GM23338 (cell line): ENCODE measurements at regions not wholly inside any gene's neighbourhood (a gene's known extent, or its start where the extent isn't known, plus 50 kb on each side); places are given as distances from the start of the nearest gene placed in this dataset.

Experiments
- ATAC-seq: fragments of 200-7000 bp; cut with Tn5 transposase; 3 replicates; pipeline ENCODE4 v1.9.1; 2020
- DNase-seq: peaks from one replicate; pipeline ENCODE4 v3.0.0-alpha.2; 2015; ENCODE audit warnings: low spot score
- H2AFZ ChIP-seq: fragments of 200-600 bp; sonication (generic); 2 replicates; pipeline ENCODE4 v1.8.0; 2016; ENCODE audit warnings: antibody characterized with exemption, mild to moderate bottlenecking, moderate library complexity
- H3F3A ChIP-seq: fragments of 200-600 bp; sonication (generic); replicated peaks from 2 replicates; pipeline ENCODE4 v1.8.0; 2017; ENCODE audit warnings: antibody characterized with exemption, mixed run types, low read depth
- H3K27ac ChIP-seq: fragments of 200-600 bp; sonication (generic); 2 replicates; pipeline ENCODE4 v1.6.1; 2016; ENCODE audit warnings: low read depth
- H3K27me3 ChIP-seq: fragments of 200-600 bp; sonication (generic); 2 replicates; pipeline ENCODE4 v1.8.0; 2016; ENCODE audit warnings: mild to moderate bottlenecking, mixed run types, moderate library complexity; ENCODE audit not compliant: insufficient read depth
- H3K36me3 ChIP-seq: fragments of 200-600 bp; sonication (generic); 2 replicates; pipeline ENCODE4 v1.8.0; 2016; ENCODE audit warnings: mild to moderate bottlenecking; ENCODE audit not compliant: insufficient read depth
- H3K4me1 ChIP-seq: fragments of 200-600 bp; sonication (generic); 2 replicates; pipeline ENCODE4 v1.8.0; 2016; ENCODE audit warnings: mild to moderate bottlenecking, moderate library complexity; ENCODE audit not compliant: insufficient read depth
- H3K4me2 ChIP-seq: fragments of 200-600 bp; sonication (generic); 2 replicates; pipeline ENCODE4 v1.7.1; 2017; ENCODE audit warnings: mixed run types
- H3K4me3 ChIP-seq: fragments of 200-600 bp; sonication (generic); 2 replicates; pipeline ENCODE4 v1.6.1; 2016; ENCODE audit warnings: mixed run types
- H3K79me2 ChIP-seq: fragments of 200-600 bp; sonication (generic); replicated peaks from 2 replicates; pipeline ENCODE4 v1.8.0; 2017; ENCODE audit warnings: mild to moderate bottlenecking; ENCODE audit not compliant: insufficient read depth
- H3K9me2 ChIP-seq: fragments of 200-600 bp; sonication (generic); 2 replicates; pipeline ENCODE4 v1.8.0; 2017; ENCODE audit not compliant: insufficient read depth
- H4K20me1 ChIP-seq: fragments of 200-600 bp; sonication (generic); replicated peaks from 2 replicates; pipeline ENCODE4 v1.8.0; 2017; ENCODE audit warnings: mild to moderate bottlenecking; ENCODE audit not compliant: insufficient read depth
- H3K27ac Mint-ChIP-seq: 2 replicates; pipeline ENCODE4 v1.8.0; 2020; ENCODE audit warnings: inconsistent platforms, mild to moderate bottlenecking, moderate library complexity, mixed read lengths
- H3K27me3 Mint-ChIP-seq: 3 replicates; pipeline ENCODE4 v1.8.0; 2022; ENCODE audit warnings: low read depth, mild to moderate bottlenecking, moderate library complexity, mixed read lengths, inconsistent platforms; ENCODE audit not compliant: insufficient read depth, poor library complexity
- H3K36me3 Mint-ChIP-seq: 3 replicates; pipeline ENCODE4 v1.8.0; 2021; ENCODE audit warnings: low read depth, mild to moderate bottlenecking, inconsistent platforms, moderate library complexity, mixed read lengths
- H3K4me1 Mint-ChIP-seq: 3 replicates; pipeline ENCODE4 v1.8.0; 2020; ENCODE audit warnings: mild to moderate bottlenecking, inconsistent platforms, mixed read lengths
- H3K4me3 Mint-ChIP-seq: 3 replicates; pipeline ENCODE4 v1.8.0; 2021; ENCODE audit warnings: moderate library complexity, mild to moderate bottlenecking, inconsistent platforms, mixed read lengths
- H3K9me3 Mint-ChIP-seq: 3 replicates; pipeline ENCODE4 v1.8.0; 2020; ENCODE audit warnings: moderate library complexity, mild to moderate bottlenecking, inconsistent platforms, mixed read lengths
- CREB1 ChIP-seq: fragments of 250-450 bp; sonication (Bioruptor Pico); IDR thresholded peaks from 2 replicates; pipeline ENCODE4 v1.5.0; 2020; ENCODE audit warnings: low read depth, mild to moderate bottlenecking, moderate library complexity
- CTCF ChIP-seq, 2 experiments: fragments of 200-600 bp in 1 of 2; sonication (generic) in 1 of 2; conservative IDR thresholded peaks; 2 replicates each; pipeline versions ENCODE4 v1.5.1 to v1.6.1; 2016 to 2017; ENCODE audit warnings: antibody characterized with exemption in 2 of 2, low read depth in 2 of 2, mild to moderate bottlenecking in 2 of 2, moderate library complexity in 1 of 2
- ETS1 ChIP-seq: IDR thresholded peaks from 2 replicates; pipeline ENCODE4 v1.6.1; 2016; ENCODE audit warnings: antibody characterized with exemption
- EZH2phosphoT487 ChIP-seq: fragments of 200-600 bp; sonication (generic); IDR thresholded peaks from one replicate; pipeline ENCODE4 v1.8.1; 2018; ENCODE audit warnings: antibody characterized with exemption; ENCODE audit not compliant: unreplicated experiment
- JUNB ChIP-seq: IDR thresholded peaks from one replicate; pipeline ENCODE4 v1.6.1; 2016; ENCODE audit warnings: antibody characterized with exemption; ENCODE audit not compliant: unreplicated experiment
- NANOG ChIP-seq: IDR thresholded peaks from 2 replicates; pipeline ENCODE4 v1.6.1; 2016; ENCODE audit warnings: antibody characterized with exemption, borderline replicate concordance
- POLR2AphosphoS5 ChIP-seq: IDR thresholded peaks from 2 replicates; pipeline ENCODE4 v1.6.1; 2016; ENCODE audit warnings: antibody characterized with exemption, low read depth
- REST ChIP-seq: IDR thresholded peaks from one replicate; pipeline ENCODE4 v1.6.1; 2018; ENCODE audit warnings: antibody characterized with exemption; ENCODE audit not compliant: unreplicated experiment
- STAT1 ChIP-seq: IDR thresholded peaks from one replicate; pipeline ENCODE4 v1.6.1; 2016; ENCODE audit warnings: antibody characterized with exemption; ENCODE audit not compliant: unreplicated experiment
- ZNF114 ChIP-seq: fragments of 250-450 bp; sonication (Bioruptor Pico); IDR thresholded peaks from 2 replicates; pipeline ENCODE4 v1.5.0; 2020; ENCODE audit warnings: mild to moderate bottlenecking, moderate library complexity
- ZNF331 ChIP-seq: fragments of 250-450 bp; sonication (Bioruptor Pico); IDR thresholded peaks from 2 replicates; pipeline ENCODE4 v1.5.0; 2020; ENCODE audit warnings: low read depth, mild to moderate bottlenecking, moderate library complexity

- Histone ChIP-seq H4K20me1 (no peaks in the 10 kb centered on the region), H3K4me1 (no peaks in the 10 kb centered on the region; the same call in 1 of the 2 replicates), H3K79me2 (no peaks in the 10 kb centered on the region), H3K27ac (no peak overlapping the region), H2AFZ (no peak overlapping the region), H3K4me2 (no peak overlapping the region), H3K4me3 (no peak overlapping the region), H3K9me2 (0 out of 2 replicates have a peak, but pooled peaks cover 12% of the 10 kb centered on the region), H3F3A (no peaks in the 10 kb centered on the region), H3K36me3 (no peaks in the 10 kb centered on the region), H3K27me3 (no peaks in the 10 kb centered on the region)
- H3K36me3 Mint-ChIP-seq: no peaks in the 10 kb centered on the region
- ATAC-seq (no peak), DNase-seq (no peak)
- H3K27me3 Mint-ChIP-seq: no peaks in the 10 kb centered on the region
- no peak overlapping the region for H3K27ac Mint-ChIP-seq
- no peak for TF ChIP-seq STAT1
- TF ChIP-seq JUNB: no peak
- no peak for TF ChIP-seq POLR2AphosphoS5
- TF ChIP-seq EZH2phosphoT487: no peak
- TF ChIP-seq NANOG: no peak
- TF ChIP-seq REST: no peak
- no peak for TF ChIP-seq ZNF331
- H3K4me1 Mint-ChIP-seq: peaks cover 5% of the 10 kb centered on the region; the same call in 1 of the 3 replicates
- H3K4me3 Mint-ChIP-seq: no peak overlapping the region
- no peaks in the 10 kb centered on the region; the same call in 2 of the 3 replicates for H3K9me3 Mint-ChIP-seq
Observed at GRCh38 chr16:79798416-79799053, 198.0 kb upstream of the MAF start.

- DNase-seq (no peak), ATAC-seq (no peak)
- Histone ChIP-seq H3K9me2 (0 out of 2 replicates have a peak, but pooled peaks cover 12% of the 10 kb centered on the region), H4K20me1 (no peaks in the 10 kb centered on the region), H3K79me2 (no peaks in the 10 kb centered on the region), H3K27ac (no peak overlapping the region), H3K4me1 (no peaks in the 10 kb centered on the region; the same call in 1 of the 2 replicates), H3K4me3 (no peak overlapping the region), H3F3A (no peaks in the 10 kb centered on the region), H2AFZ (no peak overlapping the region), H3K36me3 (no peaks in the 10 kb centered on the region), H3K4me2 (no peak overlapping the region), H3K27me3 (no peaks in the 10 kb centered on the region)
- H3K27ac Mint-ChIP-seq: no peak overlapping the region
- no peaks in the 10 kb centered on the region for H3K27me3 Mint-ChIP-seq
- H3K36me3 Mint-ChIP-seq: no peaks in the 10 kb centered on the region
- H3K4me3 Mint-ChIP-seq: no peak overlapping the region
- no peaks in the 10 kb centered on the region; the same call in 2 of the 3 replicates for H3K9me3 Mint-ChIP-seq
- H3K4me1 Mint-ChIP-seq: peaks cover 5% of the 10 kb centered on the region; the same call in 1 of the 3 replicates
- TF ChIP-seq JUNB (no peak), ZNF114 (no peak), CREB1 (CRISPR knock-in tag) (no peak), NANOG (no peak), ETS1 (no peak), STAT1 (no peak), ZNF331 (no peak), POLR2AphosphoS5 (no peak), CTCF (conservative IDR thresholded peaks at IDR 0.05; ENCODE audit: low read depth in 2 of 2) (no peak)
Observed at GRCh38 chr16:79797486-79797885, 196.9 kb upstream of the MAF start.
